Smooth muscle cell (in vitro differentiated cells): ENCODE measurements at regions not wholly inside any gene's neighbourhood (a gene's known extent, or its start where the extent isn't known, plus 50 kb on each side); places are given as distances from the start of the nearest gene placed in this dataset.

ENCODE experiments used
- DNase-seq: peaks from one replicate; lab custom pipeline; 2025; ENCODE audit not compliant: unreplicated experiment; lab: John Stamatoyannopoulos, UW
- H2AFZ ChIP-seq: fragments of 200-600 bp; sonication (generic); 2 replicates; pipeline ENCODE4 v1.6.0; 2016; ENCODE audit warnings: antibody characterized with exemption, low read depth, mild to moderate bottlenecking
- H3F3A ChIP-seq: fragments of 200-600 bp; sonication (generic); 2 replicates; pipeline ENCODE4 v1.6.0; 2017; ENCODE audit warnings: antibody characterized with exemption, low read depth
- H3K27ac ChIP-seq: fragments of 200-600 bp; sonication (generic); 2 replicates; pipeline ENCODE4 v1.5.1; 2016; ENCODE audit warnings: low read depth, mild to moderate bottlenecking
- H3K27me3 ChIP-seq: fragments of 200-600 bp; sonication (generic); 2 replicates; pipeline ENCODE4 v1.6.1; 2016; ENCODE audit warnings: low read depth, mild to moderate bottlenecking
- H3K36me3 ChIP-seq: fragments of 200-600 bp; sonication (generic); 2 replicates; pipeline ENCODE4 v1.5.1; 2016; ENCODE audit warnings: low read depth
- H3K4me1 ChIP-seq: fragments of 200-600 bp; sonication (generic); 2 replicates; pipeline ENCODE4 v1.5.1; 2016; ENCODE audit warnings: low read depth
- H3K4me2 ChIP-seq: fragments of 200-600 bp; sonication (generic); 2 replicates; pipeline ENCODE4 v1.6.0; 2016; ENCODE audit warnings: mild to moderate bottlenecking
- H3K4me3 ChIP-seq: fragments of 200-600 bp; sonication (generic); 2 replicates; pipeline ENCODE4 v1.5.1; 2016; ENCODE audit warnings: mild to moderate bottlenecking
- H3K79me2 ChIP-seq: fragments of 200-600 bp; sonication (generic); 2 replicates; pipeline ENCODE4 v1.6.0; 2016; ENCODE audit warnings: low read depth, mild to moderate bottlenecking
- H3K9ac ChIP-seq: fragments of 200-600 bp; sonication (generic); 2 replicates; pipeline ENCODE4 v1.6.0; 2016; ENCODE audit warnings: low read depth
- H3K9me3 ChIP-seq: fragments of 200-600 bp; sonication (generic); replicated peaks from 2 replicates; pipeline ENCODE4 v1.5.1; 2016; ENCODE audit warnings: low read depth
- H4K20me1 ChIP-seq: fragments of 200-600 bp; sonication (generic); 2 replicates; pipeline ENCODE4 v1.6.0; 2016; ENCODE audit warnings: low read depth
- WGBS: methylation state at CpG from one replicate; pipeline ENCODE4 v1.1.7; 2016; ENCODE audit warnings: low lambda C conversion rate; 5-methylcytosine and 5-hydroxymethylcytosine counted together
- TF ChIP-seq, protein P1 (sequence below): fragments of 200-600 bp; sonication (generic); IDR thresholded peaks from 2 replicates; pipeline ENCODE4 v1.5.1; 2017; ENCODE audit warnings: borderline replicate concordance, mild to moderate bottlenecking, antibody characterized with exemption; ENCODE audit not compliant: insufficient read depth, poor library complexity, severe bottlenecking

DNA sequence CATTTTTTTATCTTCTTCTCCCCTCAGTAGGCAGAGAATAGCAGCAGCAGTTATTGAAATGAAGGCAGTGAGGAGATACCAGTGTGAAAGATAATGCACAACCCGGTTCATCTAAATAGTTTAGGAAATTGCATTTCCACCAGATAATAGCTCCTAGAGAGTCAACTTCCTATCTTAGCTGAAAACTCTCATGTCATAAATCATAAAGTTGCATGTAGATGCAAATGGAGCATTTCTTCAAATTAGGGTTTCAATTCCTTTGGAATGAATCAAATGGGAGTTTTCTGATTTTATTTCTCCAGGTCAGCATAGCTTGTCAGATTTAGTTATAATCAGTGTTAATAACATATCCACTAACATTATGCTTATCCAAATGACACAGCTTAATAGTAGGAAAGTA, 335.3 kb downstream of the CNTNAP4 start:
- H3K4me2 ChIP-seq = no peak overlapping the region
- WGBS = 64% methylated on average over 1 of the region's 1 CpG
- no peaks in the 10 kb centered on the region for H3K4me1 ChIP-seq
- no peaks in the 10 kb centered on the region for H3K36me3 ChIP-seq
- no peaks in the 10 kb centered on the region for H3K27me3 ChIP-seq
- TF ChIP-seq, protein P1, sequence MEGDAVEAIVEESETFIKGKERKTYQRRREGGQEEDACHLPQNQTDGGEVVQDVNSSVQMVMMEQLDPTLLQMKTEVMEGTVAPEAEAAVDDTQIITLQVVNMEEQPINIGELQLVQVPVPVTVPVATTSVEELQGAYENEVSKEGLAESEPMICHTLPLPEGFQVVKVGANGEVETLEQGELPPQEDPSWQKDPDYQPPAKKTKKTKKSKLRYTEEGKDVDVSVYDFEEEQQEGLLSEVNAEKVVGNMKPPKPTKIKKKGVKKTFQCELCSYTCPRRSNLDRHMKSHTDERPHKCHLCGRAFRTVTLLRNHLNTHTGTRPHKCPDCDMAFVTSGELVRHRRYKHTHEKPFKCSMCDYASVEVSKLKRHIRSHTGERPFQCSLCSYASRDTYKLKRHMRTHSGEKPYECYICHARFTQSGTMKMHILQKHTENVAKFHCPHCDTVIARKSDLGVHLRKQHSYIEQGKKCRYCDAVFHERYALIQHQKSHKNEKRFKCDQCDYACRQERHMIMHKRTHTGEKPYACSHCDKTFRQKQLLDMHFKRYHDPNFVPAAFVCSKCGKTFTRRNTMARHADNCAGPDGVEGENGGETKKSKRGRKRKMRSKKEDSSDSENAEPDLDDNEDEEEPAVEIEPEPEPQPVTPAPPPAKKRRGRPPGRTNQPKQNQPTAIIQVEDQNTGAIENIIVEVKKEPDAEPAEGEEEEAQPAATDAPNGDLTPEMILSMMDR = no peak
- DNase-seq = no peak
- H3K9ac ChIP-seq = no peak overlapping the region
- H3K27ac ChIP-seq = no peak overlapping the region
- H4K20me1 ChIP-seq = no peaks in the 10 kb centered on the region
- H3K4me3 ChIP-seq = no peak overlapping the region
- H2AFZ ChIP-seq = no peak overlapping the region
- H3F3A ChIP-seq = no peaks in the 10 kb centered on the region
- H3K79me2 ChIP-seq = no peaks in the 10 kb centered on the region
- H3K9me3 ChIP-seq = no peaks in the 10 kb centered on the region

GRCh38 chr16:76614269-76614668, 337.1 kb downstream of the CNTNAP4 start:
- H3K36me3 ChIP-seq = no peaks in the 10 kb centered on the region
- no peaks in the 10 kb centered on the region for H3K9me3 ChIP-seq
- H3F3A ChIP-seq = no peaks in the 10 kb centered on the region
- no peak for DNase-seq
- H3K4me1 ChIP-seq = no peaks in the 10 kb centered on the region
- TF ChIP-seq, protein P1 = no peak
- no peak overlapping the region for H3K4me2 ChIP-seq
- H3K27ac ChIP-seq = no peak overlapping the region
- H3K9ac ChIP-seq = no peak overlapping the region
- H2AFZ ChIP-seq = no peak overlapping the region
- no peaks in the 10 kb centered on the region for H4K20me1 ChIP-seq
- no peaks in the 10 kb centered on the region for H3K79me2 ChIP-seq
- no peaks in the 10 kb centered on the region for H3K27me3 ChIP-seq
- H3K4me3 ChIP-seq = no peak overlapping the region

- H3K9me3 ChIP-seq = no peaks in the 10 kb centered on the region
- no peak overlapping the region for H2AFZ ChIP-seq
- no peaks in the 10 kb centered on the region for H3K79me2 ChIP-seq
- H3K27ac ChIP-seq = no peak overlapping the region
- H3K9ac ChIP-seq = no peak overlapping the region
- 93% methylated on average over 3 of the region's 3 CpGs for WGBS
- H3K4me2 ChIP-seq = no peak overlapping the region
- no peaks in the 10 kb centered on the region for H4K20me1 ChIP-seq
- H3K4me1 ChIP-seq = no peaks in the 10 kb centered on the region
- no peaks in the 10 kb centered on the region for H3K36me3 ChIP-seq
- H3K27me3 ChIP-seq = no peaks in the 10 kb centered on the region
- TF ChIP-seq, protein P1 = no peak
- no peak overlapping the region for H3K4me3 ChIP-seq
- DNase-seq = no peak
- H3F3A ChIP-seq = no peaks in the 10 kb centered on the region
Measured at GRCh38 chr16:76622876-76623275, 345.7 kb downstream of the CNTNAP4 start.

GRCh38 chr16:76634847-76635697, 357.9 kb downstream of the CNTNAP4 start:
- 96% methylated on average over 36 of the region's 36 CpGs for WGBS
- no peaks in the 10 kb centered on the region for H3K27me3 ChIP-seq
- TF ChIP-seq, protein P1 = no peak
- no peaks in the 10 kb centered on the region for H3K79me2 ChIP-seq
- no peaks in the 10 kb centered on the region for H3K36me3 ChIP-seq
- no peak overlapping the region for H3K27ac ChIP-seq
- H3K4me1 ChIP-seq = no peaks in the 10 kb centered on the region
- no peak for DNase-seq
- no peaks in the 10 kb centered on the region for H3F3A ChIP-seq
- H4K20me1 ChIP-seq = no peaks in the 10 kb centered on the region
- no peak overlapping the region for H3K4me3 ChIP-seq
- H3K4me2 ChIP-seq = no peak overlapping the region
- no peak overlapping the region for H2AFZ ChIP-seq
- no peaks in the 10 kb centered on the region for H3K9me3 ChIP-seq
- no peak overlapping the region for H3K9ac ChIP-seq
